HL-60 (cell line): ENCODE measurements at regions not wholly inside any gene's neighbourhood (a gene's known extent, or its start where the extent isn't known, plus 50 kb on each side); places are given as distances from the start of the nearest gene placed in this dataset.

ENCODE experiments used
- DNase-seq, 2 experiments: peaks; one replicate each; pipeline ENCODE4 v3.0.0-alpha.2; 2010 to 2020; ENCODE audit warnings: low read depth in 1 of 2, low spot score in 1 of 2
- H3K27ac ChIP-seq: fragments of 250-450 bp; sonication (Bioruptor Pico); replicated peaks from 2 replicates; pipeline ENCODE4 v1.5.1; 2020; ENCODE audit warnings: mild to moderate bottlenecking, moderate library complexity
- H3K27me3 ChIP-seq: fragments of 250-450 bp; sonication (Bioruptor Pico); 2 replicates; pipeline ENCODE4 v1.5.1; 2021; ENCODE audit warnings: mild to moderate bottlenecking, moderate library complexity; ENCODE audit not compliant: insufficient read depth, poor library complexity, severe bottlenecking
- H3K4me3 ChIP-seq: replicated peaks from 2 replicates; pipeline ENCODE4 v1.5.1; 2011; ENCODE audit warnings: mild to moderate bottlenecking, control low read depth, low read length; ENCODE audit not compliant: insufficient read depth
- GABPA ChIP-seq: IDR thresholded peaks from 2 replicates; pipeline ENCODE4 v1.6.1; 2012; ENCODE audit warnings: low read depth
- POLR2AphosphoS5 ChIP-seq: IDR thresholded peaks from 2 replicates; pipeline ENCODE4 v1.6.1; 2012; ENCODE audit warnings: low read depth
- SPI1 ChIP-seq: IDR thresholded peaks from 2 replicates; pipeline ENCODE4 v1.6.1; 2012; ENCODE audit warnings: low read depth, mild to moderate bottlenecking, borderline replicate concordance
- TF ChIP-seq, protein P1 (sequence below): IDR thresholded peaks from one replicate; pipeline ENCODE4 v1.5.1; 2011; ENCODE audit warnings: low read length, control low read depth, inconsistent platforms; ENCODE audit not compliant: insufficient read depth
- TF ChIP-seq, protein P2 (sequence below): IDR thresholded peaks from 2 replicates; pipeline ENCODE4 v1.6.1; 2012; ENCODE audit warnings: low read depth; ENCODE audit not compliant: insufficient replicate concordance

DNA sequence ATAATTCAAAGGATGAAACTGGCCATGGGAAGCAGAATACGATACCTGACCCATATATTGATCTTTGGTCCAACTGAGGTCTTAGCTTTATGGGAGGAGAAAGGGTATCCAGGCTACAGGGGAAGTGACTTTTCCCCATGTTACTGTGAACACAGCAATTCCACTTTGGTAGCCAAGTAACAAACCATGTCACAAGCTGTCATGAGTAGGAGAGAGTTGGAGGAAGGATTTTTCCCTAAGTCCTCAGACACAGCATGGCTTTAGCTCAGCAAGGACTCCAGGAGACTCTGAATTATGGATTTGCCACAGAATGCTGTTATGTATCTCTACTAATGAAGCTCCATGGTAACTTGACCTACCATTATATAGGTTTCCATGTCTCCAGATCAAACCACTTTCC, 56.5 kb upstream of the GNAO1 start:
- DNase-seq: no peak
- Histone ChIP-seq H3K27me3 (peaks cover 4% of the 10 kb centered on the region), H3K27ac (no peak overlapping the region), H3K4me3 (no peak overlapping the region)
- TF ChIP-seq GABPA (no peak), POLR2AphosphoS5 (no peak), SPI1 (no peak)
- TF ChIP-seq, protein P1, sequence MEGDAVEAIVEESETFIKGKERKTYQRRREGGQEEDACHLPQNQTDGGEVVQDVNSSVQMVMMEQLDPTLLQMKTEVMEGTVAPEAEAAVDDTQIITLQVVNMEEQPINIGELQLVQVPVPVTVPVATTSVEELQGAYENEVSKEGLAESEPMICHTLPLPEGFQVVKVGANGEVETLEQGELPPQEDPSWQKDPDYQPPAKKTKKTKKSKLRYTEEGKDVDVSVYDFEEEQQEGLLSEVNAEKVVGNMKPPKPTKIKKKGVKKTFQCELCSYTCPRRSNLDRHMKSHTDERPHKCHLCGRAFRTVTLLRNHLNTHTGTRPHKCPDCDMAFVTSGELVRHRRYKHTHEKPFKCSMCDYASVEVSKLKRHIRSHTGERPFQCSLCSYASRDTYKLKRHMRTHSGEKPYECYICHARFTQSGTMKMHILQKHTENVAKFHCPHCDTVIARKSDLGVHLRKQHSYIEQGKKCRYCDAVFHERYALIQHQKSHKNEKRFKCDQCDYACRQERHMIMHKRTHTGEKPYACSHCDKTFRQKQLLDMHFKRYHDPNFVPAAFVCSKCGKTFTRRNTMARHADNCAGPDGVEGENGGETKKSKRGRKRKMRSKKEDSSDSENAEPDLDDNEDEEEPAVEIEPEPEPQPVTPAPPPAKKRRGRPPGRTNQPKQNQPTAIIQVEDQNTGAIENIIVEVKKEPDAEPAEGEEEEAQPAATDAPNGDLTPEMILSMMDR: no peak
- TF ChIP-seq, protein P2, sequence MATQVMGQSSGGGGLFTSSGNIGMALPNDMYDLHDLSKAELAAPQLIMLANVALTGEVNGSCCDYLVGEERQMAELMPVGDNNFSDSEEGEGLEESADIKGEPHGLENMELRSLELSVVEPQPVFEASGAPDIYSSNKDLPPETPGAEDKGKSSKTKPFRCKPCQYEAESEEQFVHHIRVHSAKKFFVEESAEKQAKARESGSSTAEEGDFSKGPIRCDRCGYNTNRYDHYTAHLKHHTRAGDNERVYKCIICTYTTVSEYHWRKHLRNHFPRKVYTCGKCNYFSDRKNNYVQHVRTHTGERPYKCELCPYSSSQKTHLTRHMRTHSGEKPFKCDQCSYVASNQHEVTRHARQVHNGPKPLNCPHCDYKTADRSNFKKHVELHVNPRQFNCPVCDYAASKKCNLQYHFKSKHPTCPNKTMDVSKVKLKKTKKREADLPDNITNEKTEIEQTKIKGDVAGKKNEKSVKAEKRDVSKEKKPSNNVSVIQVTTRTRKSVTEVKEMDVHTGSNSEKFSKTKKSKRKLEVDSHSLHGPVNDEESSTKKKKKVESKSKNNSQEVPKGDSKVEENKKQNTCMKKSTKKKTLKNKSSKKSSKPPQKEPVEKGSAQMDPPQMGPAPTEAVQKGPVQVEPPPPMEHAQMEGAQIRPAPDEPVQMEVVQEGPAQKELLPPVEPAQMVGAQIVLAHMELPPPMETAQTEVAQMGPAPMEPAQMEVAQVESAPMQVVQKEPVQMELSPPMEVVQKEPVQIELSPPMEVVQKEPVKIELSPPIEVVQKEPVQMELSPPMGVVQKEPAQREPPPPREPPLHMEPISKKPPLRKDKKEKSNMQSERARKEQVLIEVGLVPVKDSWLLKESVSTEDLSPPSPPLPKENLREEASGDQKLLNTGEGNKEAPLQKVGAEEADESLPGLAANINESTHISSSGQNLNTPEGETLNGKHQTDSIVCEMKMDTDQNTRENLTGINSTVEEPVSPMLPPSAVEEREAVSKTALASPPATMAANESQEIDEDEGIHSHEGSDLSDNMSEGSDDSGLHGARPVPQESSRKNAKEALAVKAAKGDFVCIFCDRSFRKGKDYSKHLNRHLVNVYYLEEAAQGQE: no peak

DNA sequence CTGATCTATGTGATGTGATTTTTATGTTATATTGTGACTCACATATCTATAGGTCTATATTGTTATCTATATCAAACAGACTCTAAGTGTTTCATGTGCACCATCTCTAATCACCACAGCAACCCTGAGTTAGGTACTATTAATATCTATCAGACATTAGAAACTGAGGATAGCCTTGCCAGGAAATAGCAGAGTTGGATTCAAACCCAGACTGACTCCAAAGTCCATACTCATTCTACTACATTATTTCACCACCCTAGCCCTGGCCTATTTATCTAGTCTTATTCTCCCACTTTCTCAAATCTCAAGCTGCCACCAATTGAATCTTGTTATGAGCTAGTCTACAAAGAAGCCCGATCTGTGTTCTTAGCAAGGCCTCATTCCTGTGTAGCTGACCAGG, 65.4 kb upstream of the GNAO1 start:
- no peak for TF ChIP-seq POLR2AphosphoS5
- TF ChIP-seq, protein P1: no peak
- TF ChIP-seq, protein P2: no peak
- TF ChIP-seq SPI1: no peak
- no peak for TF ChIP-seq GABPA
- no peak overlapping the region for H3K4me3 ChIP-seq
- H3K27ac ChIP-seq: no peak overlapping the region
- peaks cover 12% of the 10 kb centered on the region for H3K27me3 ChIP-seq
- DNase-seq: no peak

DNA sequence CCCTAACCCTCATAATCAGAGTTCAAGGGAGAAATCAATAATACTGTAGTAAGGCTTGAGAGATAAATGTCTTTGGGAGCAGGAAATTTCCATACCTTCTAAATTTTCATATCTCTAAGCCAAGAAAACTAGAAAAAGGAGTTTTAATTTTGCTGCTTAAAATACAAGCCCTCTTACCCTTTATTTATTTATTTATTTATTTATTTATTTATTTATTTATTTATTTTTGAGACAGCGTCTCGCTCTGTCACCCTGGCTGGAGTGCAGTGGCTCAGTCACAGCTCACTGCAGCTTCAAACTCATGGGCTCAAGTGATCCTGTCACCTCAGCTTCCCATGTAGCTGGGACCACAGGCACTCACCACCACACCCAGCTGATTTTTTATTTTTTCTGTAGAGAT, 69.0 kb upstream of the GNAO1 start:
- TF ChIP-seq GABPA: no peak
- TF ChIP-seq, protein P2: no peak
- no peak for TF ChIP-seq POLR2AphosphoS5
- TF ChIP-seq SPI1: no peak
- TF ChIP-seq, protein P1: no peak
- Histone ChIP-seq H3K27ac (no peak overlapping the region), H3K27me3 (peaks cover 8% of the 10 kb centered on the region), H3K4me3 (no peak overlapping the region)
- DNase-seq: no peak
